GM12892 (cell line): ENCODE measurements at regions not wholly inside any gene's neighbourhood (a gene's known extent, or its start where the extent isn't known, plus 50 kb on each side); places are given as distances from the start of the nearest gene placed in this dataset.

Experiments used
- POLR2A ChIP-seq: IDR thresholded peaks from 2 replicates; pipeline ENCODE4 v1.6.1; 2011; ENCODE audit warnings: low read depth, low read length, control low read depth
- POLR2AphosphoS5 ChIP-seq: IDR thresholded peaks from 2 replicates; pipeline ENCODE4 v1.6.1; 2011; ENCODE audit warnings: low read depth, low read length, control low read depth
- TAF1 ChIP-seq: IDR thresholded peaks from 2 replicates; pipeline ENCODE4 v1.6.1; 2011; ENCODE audit warnings: low read depth, mild to moderate bottlenecking, control low read depth, low read length, borderline replicate concordance

- TF ChIP-seq POLR2A = no peak
- no peak for TF ChIP-seq TAF1
- no peak for TF ChIP-seq POLR2AphosphoS5
These were observed 51.0 kb upstream of the LHX8 start for GRCh38 chr1:75083223-75083622.
